ENCODE measurements at regions not wholly inside any gene's neighbourhood (a gene's known extent, or its start where the extent isn't known, plus 50 kb on each side); places are given as distances from the start of the nearest gene placed in this dataset.

DNA sequence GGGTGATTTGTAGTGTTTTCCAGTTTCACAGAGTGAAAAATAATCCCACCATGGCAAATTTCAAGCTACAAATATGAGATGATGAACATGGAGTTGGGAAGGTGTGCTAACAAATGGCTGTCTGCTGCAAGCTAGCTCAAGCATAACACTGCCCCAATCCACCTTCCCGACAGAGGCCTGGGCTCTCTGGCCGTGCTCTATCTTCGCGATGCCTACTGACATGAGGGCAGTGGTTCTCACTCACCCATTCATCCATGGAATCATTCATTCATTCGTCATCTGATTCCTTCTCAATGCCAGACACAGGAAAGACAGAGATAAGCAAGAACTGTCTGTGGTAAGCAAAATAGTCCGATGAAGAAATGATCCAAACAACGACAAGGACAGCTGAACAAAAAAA lies 65.4 kb downstream of the ZNF467 start:
- Histone ChIP-seq H3K9me3 (ENCODE audit: control insufficient read depth in 2 of 3, insufficient read depth in 1 of 3, low read length in 3 of 3) (peaks cover 0 to 3% (median 0%) of the 10 kb centered on the region in 3 donors), H3K27ac (ENCODE audit: low read depth in 2 of 2, low read length in 2 of 2) (no peak overlapping the region), H3K36me3 (ENCODE audit: control insufficient read depth in 2 of 3, insufficient read depth in 3 of 3, low read length in 3 of 3) (no peaks in the 10 kb centered on the region), H3K9ac (ENCODE audit: low read length in 3 of 3) (no peak overlapping the region), H3K4me3 (ENCODE audit: low read length in 3 of 3) (no peak overlapping the region), H3K27me3 (ENCODE audit: control insufficient read depth, insufficient read depth, low read length) (no peaks in the 10 kb centered on the region), H3K4me1 (ENCODE audit: control insufficient read depth in 2 of 3, insufficient read depth in 2 of 3, low read depth in 1 of 3, low read length in 3 of 3) (no peaks in the 10 kb centered on the region)
- TF ChIP-seq CTCF (IDR thresholded peaks at IDR 0.05; ENCODE audit: borderline replicate concordance, extremely low read depth, insufficient read depth), result no peak
- no peak for DNase-seq
- FAIRE-seq, result no peak
- intact Hi-C loops (cut with DNase I), result no loop called here

DNA sequence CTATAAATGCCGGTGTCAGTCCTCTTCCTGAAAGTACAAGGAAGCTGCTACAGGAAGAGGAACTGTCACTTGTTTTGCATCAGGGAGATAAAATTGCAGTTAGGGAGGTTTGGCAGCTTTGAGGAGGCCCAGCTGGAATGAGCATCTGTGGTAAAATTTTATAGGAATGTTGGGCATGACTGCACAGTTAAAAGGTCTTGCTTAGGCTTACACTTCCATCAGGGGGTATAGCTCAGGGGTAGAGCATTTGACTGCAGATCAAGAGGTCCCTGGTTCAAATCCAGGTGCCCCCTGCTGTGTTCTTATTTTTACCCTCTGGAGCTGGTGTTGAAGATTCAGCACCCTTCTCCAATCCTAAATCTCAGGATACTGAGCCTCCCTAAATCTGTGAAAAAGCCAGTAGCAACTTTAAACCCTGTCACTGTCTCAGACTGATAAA lies 65.9 kb downstream of the ZNF467 start:
- Histone ChIP-seq H3K27ac (ENCODE audit: low read depth in 2 of 2, low read length in 2 of 2) (no peak overlapping the region), H3K36me3 (ENCODE audit: control insufficient read depth in 2 of 3, insufficient read depth in 3 of 3, low read length in 3 of 3) (no peaks in the 10 kb centered on the region), H3K4me3 (ENCODE audit: low read length in 3 of 3) (no peak overlapping the region), H3K4me1 (ENCODE audit: control insufficient read depth in 2 of 3, insufficient read depth in 2 of 3, low read depth in 1 of 3, low read length in 3 of 3) (no peaks in the 10 kb centered on the region), H3K9me3 (ENCODE audit: control insufficient read depth in 2 of 3, insufficient read depth in 1 of 3, low read length in 3 of 3) (peaks cover 0 to 3% (median 0%) of the 10 kb centered on the region in 3 donors), H3K9ac (ENCODE audit: low read length in 3 of 3) (no peak overlapping the region), H3K27me3 (ENCODE audit: control insufficient read depth, insufficient read depth, low read length) (no peaks in the 10 kb centered on the region)
- intact Hi-C loops (cut with DNase I), result no loop called here
- DNase-seq (peak in 3 of 5 donors; percentile 57 to 69 (median 66)), FAIRE-seq (no peak)
- no peak for TF ChIP-seq CTCF (IDR thresholded peaks at IDR 0.05; ENCODE audit: borderline replicate concordance, extremely low read depth, insufficient read depth)

- DNase-seq (no peak), FAIRE-seq (no peak)
- Histone ChIP-seq H3K9me3 (ENCODE audit: control insufficient read depth in 2 of 3, insufficient read depth in 1 of 3, low read length in 3 of 3) (peaks cover 0 to 3% (median 0%) of the 10 kb centered on the region in 3 donors), H3K27me3 (ENCODE audit: control insufficient read depth, insufficient read depth, low read length) (no peaks in the 10 kb centered on the region), H3K4me1 (ENCODE audit: control insufficient read depth in 2 of 3, insufficient read depth in 2 of 3, low read depth in 1 of 3, low read length in 3 of 3) (no peaks in the 10 kb centered on the region), H3K4me3 (ENCODE audit: low read length in 3 of 3) (no peak overlapping the region), H3K36me3 (ENCODE audit: control insufficient read depth in 2 of 3, insufficient read depth in 3 of 3, low read length in 3 of 3) (no peaks in the 10 kb centered on the region), H3K9ac (ENCODE audit: low read length in 3 of 3) (no peak overlapping the region), H3K27ac (ENCODE audit: low read depth in 2 of 2, low read length in 2 of 2) (no peak overlapping the region)
- no peak for TF ChIP-seq CTCF (IDR thresholded peaks at IDR 0.05; ENCODE audit: borderline replicate concordance, extremely low read depth, insufficient read depth)
- intact Hi-C loops (cut with DNase I), result no loop called here
Measured at GRCh38 chr7:149706398-149706797, 67.0 kb downstream of the ZNF467 start.

GRCh38 chr7:149704507-149704906 lies 68.9 kb downstream of the ZNF467 start:
- no peak for TF ChIP-seq CTCF (IDR thresholded peaks at IDR 0.05; ENCODE audit: borderline replicate concordance, extremely low read depth, insufficient read depth)
- FAIRE-seq, result no peak

More at GRCh38 chr7:149704507-149704906, 68.9 kb downstream of the ZNF467 start:
- H3K36me3 ChIP-seq (ENCODE audit: control insufficient read depth in 2 of 3, insufficient read depth in 3 of 3, low read length in 3 of 3), result no peaks in the 10 kb centered on the region
- H3K27me3 ChIP-seq (ENCODE audit: control insufficient read depth, insufficient read depth, low read length), result no peaks in the 10 kb centered on the region
- intact Hi-C loops (cut with DNase I), result no loop called here
- H3K27ac ChIP-seq (ENCODE audit: low read depth in 2 of 2, low read length in 2 of 2), result no peak overlapping the region
- peaks cover 0 to 3% (median 0%) of the 10 kb centered on the region in 3 donors for H3K9me3 ChIP-seq (ENCODE audit: control insufficient read depth in 2 of 3, insufficient read depth in 1 of 3, low read length in 3 of 3)
- no peak overlapping the region for H3K4me3 ChIP-seq (ENCODE audit: low read length in 3 of 3)
- no peaks in the 10 kb centered on the region for H3K4me1 ChIP-seq (ENCODE audit: control insufficient read depth in 2 of 3, insufficient read depth in 2 of 3, low read depth in 1 of 3, low read length in 3 of 3)
- DNase-seq, result no peak
- no peak overlapping the region for H3K9ac ChIP-seq (ENCODE audit: low read length in 3 of 3)

Data from kidney (tissue), 13 donors.